ENCODE measurements at regions not wholly inside any gene's neighbourhood (a gene's known extent, or its start where the extent isn't known, plus 50 kb on each side); places are given as distances from the start of the nearest gene placed in this dataset.

DNA sequence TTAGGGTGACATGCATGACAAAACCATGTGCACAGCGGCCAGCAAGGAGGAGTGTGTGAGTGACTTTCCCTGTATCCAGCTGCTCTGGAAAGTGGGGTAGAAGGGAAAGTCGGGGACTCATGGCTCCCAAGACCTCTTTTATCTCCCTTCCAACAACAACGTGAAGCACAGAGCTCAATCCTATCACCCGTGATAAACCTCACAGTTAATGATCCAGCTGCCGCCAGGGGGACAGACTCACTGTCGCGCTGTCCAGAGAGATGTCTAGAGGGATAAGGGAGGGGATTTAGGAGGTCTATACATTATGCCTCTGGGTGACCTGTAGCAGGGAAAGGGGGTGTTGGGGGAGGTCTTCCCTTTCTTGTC, 84.0 kb upstream of the SMNDC1 start:
- in situ Hi-C loops (cut with MboI; ENCODE audit: low sequenced_read_pairs, unreplicated experiment) = no loop called here
- DNase-seq (ENCODE audit: low spot score) = no peak
- TF ChIP-seq CTCF (IDR thresholded peaks at IDR 0.05; ENCODE audit: borderline replicate concordance, control extremely low read depth, extremely low read depth, insufficient read depth, missing control alignments) = no peak

DNA sequence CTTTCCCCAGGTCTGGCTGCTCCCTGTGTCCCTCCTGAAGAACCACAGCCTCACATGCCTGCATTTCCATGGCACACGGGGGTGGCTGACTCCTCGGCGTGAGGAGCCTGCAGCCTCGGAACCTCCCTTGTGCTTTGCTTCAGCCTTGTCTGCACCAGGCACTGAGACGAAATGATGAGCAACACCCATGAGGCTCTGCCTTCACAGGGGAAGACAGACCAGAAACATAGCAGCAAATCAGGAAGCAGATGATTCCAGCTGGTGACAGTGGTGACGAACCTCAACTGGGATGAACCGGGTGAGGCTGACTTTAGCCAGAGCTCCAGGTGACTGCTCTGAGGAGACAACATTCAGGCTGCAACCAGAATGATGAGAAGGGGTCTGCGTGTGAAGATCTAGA, 84.5 kb upstream of the SMNDC1 start:
- in situ Hi-C loops (cut with MboI; ENCODE audit: low sequenced_read_pairs, unreplicated experiment) = no loop called here

DNA sequence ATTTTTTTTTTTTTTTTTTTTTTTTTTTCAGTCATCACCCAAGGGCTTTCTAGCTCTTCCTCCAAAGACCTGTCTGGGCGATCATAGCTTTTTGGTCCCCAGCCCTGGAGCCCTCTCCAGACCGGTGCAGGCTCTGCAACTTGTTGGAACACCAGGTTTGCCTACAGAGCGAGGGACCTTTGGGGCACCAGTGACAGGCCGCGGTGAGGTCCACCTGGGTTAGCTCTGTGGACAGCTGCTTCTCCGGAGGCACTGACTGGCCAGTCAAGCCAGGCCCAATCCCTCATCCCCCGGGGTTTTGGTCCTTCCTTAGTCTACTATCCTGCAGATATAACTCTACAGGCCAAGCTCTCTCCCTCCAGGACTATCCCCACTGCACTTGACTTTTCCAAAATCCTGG, 86.8 kb upstream of the SMNDC1 start:
- in situ Hi-C loops (cut with MboI; ENCODE audit: low sequenced_read_pairs, unreplicated experiment) = no loop called here
- no peak for TF ChIP-seq CTCF (IDR thresholded peaks at IDR 0.05; ENCODE audit: borderline replicate concordance, control extremely low read depth, extremely low read depth, insufficient read depth, missing control alignments)
- DNase-seq (ENCODE audit: low spot score) = no peak

More for the DNA sequence above, 84.5 kb upstream of the SMNDC1 start:
- TF ChIP-seq CTCF (IDR thresholded peaks at IDR 0.05; ENCODE audit: borderline replicate concordance, control extremely low read depth, extremely low read depth, insufficient read depth, missing control alignments) = no peak
- DNase-seq (ENCODE audit: low spot score) = no peak

DNA sequence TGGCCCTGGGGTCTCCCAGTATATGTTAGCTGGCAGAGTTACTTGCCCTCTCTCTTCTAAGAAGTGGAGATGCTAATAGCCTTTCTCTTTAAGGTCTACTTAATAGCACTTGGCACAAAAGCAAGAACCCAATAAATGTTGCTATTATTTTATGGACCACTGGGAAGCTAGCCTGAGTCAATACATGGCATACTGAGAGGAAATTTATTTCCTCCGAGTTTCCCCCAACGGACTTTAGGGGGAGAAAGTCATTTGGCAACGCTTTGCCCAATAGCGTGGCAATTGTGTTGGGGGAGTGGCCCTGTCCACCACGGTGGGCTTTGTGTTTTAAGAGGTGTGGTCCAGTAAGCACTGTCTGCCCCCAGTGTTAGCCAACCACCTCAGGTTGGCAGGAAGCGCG, 87.4 kb upstream of the SMNDC1 start:
- in situ Hi-C loops (cut with MboI; ENCODE audit: low sequenced_read_pairs, unreplicated experiment) = no loop called here
- no peak for TF ChIP-seq CTCF (IDR thresholded peaks at IDR 0.05; ENCODE audit: borderline replicate concordance, control extremely low read depth, extremely low read depth, insufficient read depth, missing control alignments)
- no peak for DNase-seq (ENCODE audit: low spot score)

DNA sequence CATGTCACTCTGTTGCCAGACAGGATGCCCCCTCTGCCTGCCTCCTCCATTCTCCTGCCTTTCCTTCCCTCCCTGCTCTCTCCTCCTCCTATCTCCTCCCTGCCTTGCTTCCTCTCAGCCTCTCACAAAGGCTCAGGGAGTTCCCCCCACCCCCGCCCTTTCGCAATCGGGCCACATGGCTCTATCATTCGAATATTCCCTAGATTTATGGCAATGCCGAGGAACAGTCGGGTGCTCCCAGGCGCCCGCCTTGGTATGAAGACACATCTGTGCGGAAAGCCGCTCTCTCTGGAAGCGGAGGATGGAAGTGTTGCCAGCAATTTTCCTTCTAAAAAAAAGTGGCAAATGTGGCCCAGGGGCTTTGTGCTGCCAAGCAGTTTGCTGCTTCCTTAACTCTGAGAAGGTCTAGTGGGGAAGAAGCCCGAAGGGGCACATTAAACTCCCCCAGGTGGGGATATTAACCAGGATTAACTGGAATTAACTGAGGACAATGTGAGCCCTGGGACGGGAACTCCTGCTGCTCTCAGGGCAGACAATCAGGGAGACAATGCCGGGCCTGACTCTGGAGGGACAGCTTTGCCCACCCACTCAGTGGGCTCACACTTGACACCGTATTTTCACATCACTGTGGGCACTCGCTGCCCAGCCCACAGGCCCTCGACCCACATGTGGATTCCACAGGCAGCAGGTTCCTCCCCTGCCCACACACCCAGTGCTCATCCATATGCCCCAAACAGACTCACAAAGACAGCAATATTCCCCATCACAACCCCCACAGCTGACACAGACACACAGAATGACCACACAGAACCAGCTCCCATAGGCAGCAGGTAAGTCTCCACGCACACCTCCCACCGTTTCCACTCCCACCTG, 88.4 kb upstream of the SMNDC1 start:
- DNase-seq (ENCODE audit: low spot score) = no peak
- no peak for TF ChIP-seq CTCF (IDR thresholded peaks at IDR 0.05; ENCODE audit: borderline replicate concordance, control extremely low read depth, extremely low read depth, insufficient read depth, missing control alignments)
- in situ Hi-C loops (cut with MboI; ENCODE audit: low sequenced_read_pairs, unreplicated experiment) = no loop called here

GRCh38 chr10:110393866-110394265, 89.1 kb upstream of the SMNDC1 start:
- DNase-seq (ENCODE audit: low spot score) = no peak
- TF ChIP-seq CTCF (IDR thresholded peaks at IDR 0.05; ENCODE audit: borderline replicate concordance, control extremely low read depth, extremely low read depth, insufficient read depth, missing control alignments) = no peak
- in situ Hi-C loops (cut with MboI; ENCODE audit: low sequenced_read_pairs, unreplicated experiment) = no loop called here

Data from GM13976 (cell line).